Femur (tissue), 1 donor: ENCODE measurements at regions not wholly inside any gene's neighbourhood (a gene's known extent, or its start where the extent isn't known, plus 50 kb on each side); places are given as distances from the start of the nearest gene placed in this dataset.
"Not testable (repeated sequence)": the region's sequence is repeated elsewhere in the genome, so short reads cannot be mapped to it uniquely, and the experiment has no call there.

ENCODE experiments used
- DNase-seq: peaks from one replicate; pipeline ENCODE4 v3.0.0-alpha.2; 2017

DNA sequence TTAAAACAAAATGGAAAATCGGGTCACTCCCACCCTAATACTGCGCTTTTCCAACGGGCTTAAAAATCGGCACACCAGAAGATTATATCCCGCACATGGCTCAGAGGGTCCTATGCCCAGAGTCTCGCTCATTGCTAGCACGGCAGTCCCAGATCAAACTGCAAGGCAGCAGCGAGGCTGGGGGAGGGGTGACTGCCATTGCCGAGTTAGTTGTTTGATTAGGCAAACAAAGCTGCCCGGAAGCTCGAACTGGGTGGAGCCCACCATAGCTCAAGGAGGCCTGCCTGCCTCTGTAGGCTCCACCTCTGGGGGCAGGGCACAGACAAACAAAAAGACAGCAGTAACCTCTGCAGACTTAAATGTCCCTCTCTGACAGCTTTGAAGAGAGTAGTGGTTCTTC is 100.7 kb upstream of the KLHL1 start:
- DNase-seq = not testable (repeated sequence)

DNA sequence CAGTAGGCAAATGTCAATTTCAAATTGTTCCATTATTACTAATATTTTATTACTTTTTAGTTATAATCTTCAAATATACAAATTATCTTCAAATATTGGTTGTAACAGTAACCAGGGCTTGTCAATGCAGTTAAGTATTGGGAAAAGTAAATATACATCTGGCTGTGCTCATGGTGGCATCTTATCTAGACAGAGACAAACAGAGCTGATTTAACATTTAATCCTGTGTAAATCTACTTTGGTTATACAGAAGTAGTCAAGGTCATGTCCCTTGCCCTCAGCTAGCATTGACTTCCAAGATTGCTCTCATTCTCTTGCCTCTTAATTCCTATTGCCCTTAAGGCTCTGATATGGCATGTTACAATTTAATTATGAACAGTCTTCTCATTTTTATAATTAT is 98.4 kb upstream of the KLHL1 start:
- no peak for DNase-seq

DNA sequence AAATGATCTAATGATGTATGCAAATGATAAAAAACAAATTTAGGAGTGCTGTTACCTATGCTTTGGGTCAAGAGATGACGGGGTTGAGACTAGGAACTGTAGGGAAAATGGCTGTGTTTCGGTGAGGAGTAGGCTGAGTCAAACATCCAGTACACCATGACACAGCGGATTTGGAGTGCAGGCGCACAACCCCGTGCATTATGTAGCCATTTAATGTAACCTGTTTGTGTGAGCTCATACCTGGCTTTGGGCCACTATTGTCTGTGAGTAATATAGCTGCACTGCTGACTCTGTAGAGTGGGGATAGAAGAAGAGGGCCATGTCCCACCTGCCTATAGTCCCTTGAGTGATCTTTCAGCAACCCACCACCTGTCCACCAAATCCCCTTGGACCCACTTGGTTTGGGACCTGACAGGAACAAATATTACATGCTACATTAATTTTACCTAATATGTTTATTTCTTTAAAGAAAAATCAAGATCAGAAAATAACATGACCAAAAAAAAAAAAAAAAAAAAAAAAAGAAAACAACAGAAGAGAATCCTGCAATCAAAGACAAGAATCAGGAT is 95.5 kb upstream of the KLHL1 start:
- DNase-seq = no peak

DNA sequence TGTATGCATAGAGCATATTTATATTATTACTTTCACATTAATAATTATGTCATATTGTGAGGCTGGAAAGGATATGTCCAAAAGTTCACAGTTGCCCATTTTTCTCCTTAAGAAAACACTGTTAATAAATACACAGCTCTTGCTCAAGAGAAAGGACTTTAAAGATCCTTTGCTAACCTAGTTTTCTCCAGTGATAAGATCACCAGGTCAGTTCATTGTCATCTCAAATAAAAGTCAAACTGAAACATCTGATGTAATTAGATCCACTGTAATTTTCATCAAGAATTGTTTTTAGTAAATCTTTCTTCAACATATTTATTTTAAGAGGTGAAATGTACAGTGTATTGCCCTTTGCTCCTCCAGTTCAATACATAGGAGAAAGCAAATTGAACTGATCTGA is 82.8 kb upstream of the KLHL1 start:
- DNase-seq = no peak

DNA sequence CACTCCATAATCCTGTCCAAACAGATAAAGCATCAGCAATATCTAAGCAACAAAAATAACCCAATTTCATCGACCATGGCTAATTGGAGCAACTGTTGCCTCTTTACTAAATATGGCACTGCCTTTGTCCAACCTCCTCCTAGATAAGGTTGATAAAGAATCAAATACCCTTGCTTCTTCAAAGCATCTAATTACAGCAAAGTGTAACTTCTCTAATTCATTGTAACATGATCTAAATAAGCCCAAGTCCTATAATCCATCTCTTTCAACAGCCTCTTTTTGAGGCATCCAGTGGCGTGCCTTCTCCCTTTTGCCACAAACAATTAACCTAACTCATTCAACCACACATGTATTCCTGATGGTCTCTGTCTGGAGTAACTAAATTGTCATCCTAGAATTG is 81.7 kb upstream of the KLHL1 start:
- no peak for DNase-seq

DNA sequence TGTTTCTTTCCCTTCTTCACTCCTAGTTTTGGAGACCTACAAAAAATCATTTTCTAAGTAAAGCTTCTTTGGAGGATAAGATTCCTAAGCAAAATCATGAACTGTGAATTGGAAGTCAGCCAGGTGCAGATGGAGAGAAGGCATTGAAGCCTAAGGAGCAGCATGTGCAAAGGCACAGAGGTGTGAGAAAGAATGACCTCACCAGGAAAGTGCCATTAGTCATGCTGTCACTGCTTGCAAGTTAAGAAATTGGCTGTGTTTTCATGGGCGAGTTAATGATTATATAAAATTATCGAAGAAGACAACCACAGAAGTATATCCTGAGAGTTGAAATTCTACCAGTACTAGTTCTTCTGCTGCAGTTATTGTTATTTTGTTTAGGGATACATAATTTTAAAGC is 80.3 kb upstream of the KLHL1 start:
- DNase-seq = no peak

DNA sequence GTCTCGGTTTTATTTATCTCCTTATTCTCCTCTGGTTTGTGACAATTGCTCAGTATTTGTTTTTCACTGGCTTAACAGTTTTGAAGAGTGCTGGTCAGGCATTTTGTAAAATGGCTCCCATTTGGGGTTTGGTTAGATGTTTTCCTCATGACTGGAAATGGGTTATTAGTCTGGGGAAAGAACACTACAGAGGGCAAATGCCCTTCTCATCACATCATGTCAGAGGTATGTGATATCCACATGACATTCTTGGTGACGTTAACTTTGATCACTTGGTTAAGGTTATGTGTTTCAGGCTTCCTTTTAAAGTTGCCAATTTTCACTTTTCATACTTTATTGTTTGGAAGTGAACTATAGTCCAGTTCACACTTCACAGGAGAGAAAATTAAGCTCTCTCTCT is 74.8 kb upstream of the KLHL1 start:
- DNase-seq = no peak
